HG02938 (cell line): ENCODE measurements at regions not wholly inside any gene's neighbourhood (a gene's known extent, or its start where the extent isn't known, plus 50 kb on each side); places are given as distances from the start of the nearest gene placed in this dataset.
"Not testable (repeated sequence)": the region's sequence is repeated elsewhere in the genome, so short reads cannot be mapped to it uniquely, and the experiment has no call there.

Source experiments
- ATAC-seq: cut with Tn5 transposase; IDR thresholded peaks from one replicate; pipeline ENCODE4 v1.9.1; 2021; ENCODE audit warnings: mild to moderate bottlenecking, moderate library complexity; ENCODE audit not compliant: unreplicated experiment

- no peak for ATAC-seq
Observed at GRCh38 chr9:80797101-80797829, 892.1 kb downstream of the TLE1 start.

DNA sequence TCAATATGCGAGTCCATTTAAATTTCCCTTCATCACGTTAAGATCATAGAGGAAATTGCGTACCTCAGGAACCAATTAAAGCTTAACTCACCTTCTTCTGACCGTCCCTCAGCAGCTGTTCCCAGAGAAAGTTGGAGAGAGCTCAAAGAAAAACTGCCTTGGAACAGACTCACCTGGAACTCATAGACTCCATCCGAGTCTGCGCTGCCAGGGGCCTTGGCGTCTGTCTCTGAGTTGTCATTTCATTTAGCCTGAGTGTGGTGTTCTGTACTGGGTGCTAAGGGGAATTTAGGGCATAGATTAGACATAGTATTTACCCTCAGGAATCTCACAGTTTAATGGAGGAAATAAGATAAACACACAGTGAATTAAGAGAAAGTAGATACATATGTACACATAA is 892.7 kb downstream of the TLE1 start:
- ATAC-seq, result no peak

DNA sequence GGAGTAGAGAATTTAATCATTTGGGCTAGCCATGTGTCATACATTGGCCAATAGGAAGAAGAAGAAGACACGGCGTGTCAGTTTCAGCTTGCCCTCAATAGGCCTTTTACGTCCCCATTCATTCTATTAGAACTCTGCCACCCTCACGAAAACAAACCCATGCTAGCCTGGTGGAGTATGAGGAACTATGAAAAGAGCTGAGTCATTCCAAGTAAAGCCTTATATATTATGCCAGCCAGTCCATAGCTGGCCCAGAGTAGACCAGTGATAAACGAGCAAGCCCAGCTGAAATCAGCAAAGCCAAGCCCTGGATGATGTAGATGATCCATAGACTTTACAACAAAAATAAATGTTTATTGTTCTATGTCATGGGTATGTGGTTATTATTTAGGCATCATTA is 895.1 kb downstream of the TLE1 start:
- no peak for ATAC-seq

- no peak for ATAC-seq
Observed at GRCh38 chr9:80793706-80794105, 895.6 kb downstream of the TLE1 start.

GRCh38 chr9:80792726-80793125 is 896.6 kb downstream of the TLE1 start:
- ATAC-seq, result no peak

- ATAC-seq, result no peak
Observed at GRCh38 chr9:80791836-80792235, 897.5 kb downstream of the TLE1 start.

GRCh38 chr9:80790764-80791163 is 898.6 kb downstream of the TLE1 start:
- ATAC-seq, result no peak

DNA sequence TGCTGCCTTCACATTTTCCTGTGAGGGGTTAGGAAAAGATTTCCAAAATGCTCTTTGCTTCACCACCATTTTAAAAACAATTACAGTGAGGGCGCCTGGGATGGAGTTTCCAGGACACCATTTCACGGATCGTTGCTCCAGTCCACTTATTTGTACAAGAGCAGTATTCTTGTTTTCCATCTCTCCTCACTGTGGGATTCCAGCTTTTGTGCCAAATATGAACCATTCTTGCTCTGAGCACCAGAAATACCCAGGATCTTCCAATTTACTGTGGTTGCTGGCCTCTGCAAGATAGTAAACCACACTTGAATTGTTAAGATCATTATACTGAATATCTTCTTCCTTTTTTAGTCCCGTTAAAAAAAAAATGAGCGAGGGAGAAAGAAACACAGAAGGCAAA is 899.5 kb downstream of the TLE1 start:
- ATAC-seq, result no peak

DNA sequence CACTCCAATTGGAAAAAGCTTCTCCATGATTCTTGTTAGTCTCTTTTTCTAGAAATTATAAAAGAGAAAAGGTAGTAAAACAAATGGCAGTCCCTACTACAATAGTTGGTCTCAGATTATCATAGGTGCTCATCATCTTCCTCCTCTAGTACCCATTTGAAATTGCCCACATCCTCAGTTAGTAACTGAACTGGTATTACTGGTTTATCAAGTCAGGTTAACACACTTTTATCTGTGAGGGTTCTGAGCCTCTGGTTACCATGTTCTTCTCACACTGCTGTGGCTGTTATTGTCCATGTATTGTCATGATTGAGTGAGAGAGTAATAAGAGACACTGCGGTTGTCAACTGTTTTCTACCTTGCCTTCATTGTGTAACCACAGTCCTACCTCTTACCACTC is 901.7 kb downstream of the TLE1 start:
- ATAC-seq, result no peak

DNA sequence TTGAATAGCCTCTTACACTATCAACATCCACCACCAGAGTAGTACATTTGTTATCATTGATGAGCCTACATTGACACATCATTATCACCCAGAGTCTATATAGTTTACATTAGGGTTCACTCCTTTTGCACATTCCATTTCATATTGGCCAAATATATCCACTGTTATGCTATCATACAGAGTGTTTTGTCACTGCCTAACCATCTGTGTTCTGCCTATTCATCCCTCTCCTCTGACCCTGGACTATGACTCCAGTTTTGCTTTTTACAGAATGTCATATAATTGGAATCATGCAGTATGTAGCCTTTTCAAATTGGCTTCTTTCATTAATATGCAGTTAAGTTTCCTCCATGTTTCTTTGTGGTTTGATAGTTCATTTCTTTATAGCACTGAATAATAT is 904.7 kb downstream of the TLE1 start:
- no peak for ATAC-seq

DNA sequence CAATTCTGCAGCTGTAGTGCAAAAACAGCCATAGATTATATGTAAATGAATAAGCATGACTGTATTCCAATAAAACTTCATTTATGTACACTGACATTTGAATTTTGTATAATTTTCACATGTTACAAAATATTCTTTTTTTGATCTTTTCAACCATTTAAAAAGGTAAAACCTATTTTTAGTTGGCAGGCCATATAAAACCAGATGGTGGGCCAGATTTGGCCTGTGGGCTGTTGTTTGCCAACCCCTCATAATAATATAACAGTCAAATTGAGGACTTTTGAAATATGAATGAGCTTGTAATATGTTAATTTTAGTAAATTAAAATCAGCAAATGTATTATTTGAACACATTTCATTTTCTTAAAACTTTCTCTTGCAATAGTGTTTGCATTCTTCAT is 913.4 kb downstream of the TLE1 start:
- no peak for ATAC-seq

GRCh38 chr9:80775530-80775929 is 913.8 kb downstream of the TLE1 start:
- no peak for ATAC-seq

GRCh38 chr9:80771555-80772347 is 917.6 kb downstream of the TLE1 start:
- no peak for ATAC-seq

DNA sequence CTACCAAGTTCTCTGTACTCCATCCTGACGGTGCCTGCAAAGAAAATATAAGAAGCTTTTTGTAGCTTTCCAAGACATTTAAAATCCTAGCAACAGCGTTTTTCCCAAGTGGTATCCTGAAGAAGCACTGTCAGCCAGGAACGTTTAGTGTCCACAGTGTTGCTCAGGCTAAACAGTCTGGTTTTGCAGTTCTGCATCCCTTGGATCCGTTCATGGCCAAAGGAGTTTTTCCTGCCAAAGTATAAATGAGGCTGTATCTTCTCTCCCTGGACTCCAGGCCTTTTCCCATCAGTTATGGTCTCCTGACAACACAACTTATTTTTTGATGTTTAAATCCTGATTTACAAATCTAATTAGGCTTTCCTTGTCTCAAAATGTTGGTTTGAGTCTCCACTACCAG is 925.8 kb downstream of the TLE1 start:
- ATAC-seq, result no peak

DNA sequence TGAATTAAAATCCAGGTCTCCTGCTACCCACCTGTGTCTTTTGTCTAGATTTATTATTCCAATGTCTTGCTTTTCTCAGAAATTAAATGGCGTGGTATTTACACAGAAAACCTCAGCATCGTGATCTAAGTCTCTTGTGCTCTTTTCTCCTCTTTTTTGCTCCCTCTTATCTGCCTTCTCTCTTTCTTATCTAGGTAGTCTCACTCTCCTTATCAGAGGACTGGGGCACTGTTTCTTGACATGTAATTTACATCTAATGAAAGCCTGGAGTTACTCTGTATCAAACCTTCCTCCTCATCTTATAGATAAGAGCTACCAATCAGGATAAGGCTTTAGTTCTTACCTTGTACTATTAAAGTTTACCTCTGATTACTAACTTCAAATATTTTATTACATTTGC is 933.8 kb downstream of the TLE1 start:
- no peak for ATAC-seq

- ATAC-seq, result not testable (repeated sequence)
Observed at GRCh38 chr9:80747056-80747455, 942.3 kb downstream of the TLE1 start.

DNA sequence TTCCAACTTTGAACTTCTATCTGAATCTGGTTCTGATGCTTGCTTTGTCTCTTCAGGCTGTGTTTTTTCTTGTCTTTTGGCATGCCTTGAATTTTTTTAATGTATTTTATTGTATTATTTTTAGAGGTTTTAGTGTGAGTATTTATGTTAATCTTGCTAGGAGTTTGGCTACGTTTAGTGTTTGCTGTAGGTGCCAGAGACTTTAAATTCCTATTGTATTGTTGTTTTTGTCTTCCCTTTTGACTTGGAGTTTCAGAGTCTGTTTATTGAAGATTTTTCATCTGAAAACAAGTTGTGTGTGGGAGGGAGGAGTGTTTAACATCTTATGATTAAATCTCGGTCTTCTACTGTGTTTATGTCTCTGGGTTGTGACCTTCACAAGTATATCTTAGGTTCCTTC is 956.8 kb downstream of the TLE1 start:
- ATAC-seq, result no peak

GRCh38 chr9:80720579-80720978 is 968.8 kb downstream of the TLE1 start:
- ATAC-seq, result no peak

DNA sequence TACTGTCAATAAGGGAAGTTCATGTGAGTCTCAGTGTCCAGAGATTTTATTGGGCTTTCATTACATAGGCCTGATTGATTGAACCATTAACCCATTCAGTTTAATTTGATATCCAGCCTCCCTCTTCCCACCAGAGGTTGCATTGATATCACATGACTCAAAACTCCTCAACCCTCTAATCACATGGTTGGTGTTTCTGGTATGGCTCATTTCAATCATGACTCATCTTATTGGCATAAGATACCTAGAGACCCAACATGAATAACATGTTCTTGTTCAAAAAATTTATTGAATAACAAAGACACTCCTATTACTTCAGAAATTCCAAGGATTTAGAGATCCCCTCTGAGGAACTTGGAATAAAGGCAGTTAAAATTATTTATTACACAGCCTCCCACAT is 982.2 kb downstream of the TLE1 start:
- no peak for ATAC-seq

DNA sequence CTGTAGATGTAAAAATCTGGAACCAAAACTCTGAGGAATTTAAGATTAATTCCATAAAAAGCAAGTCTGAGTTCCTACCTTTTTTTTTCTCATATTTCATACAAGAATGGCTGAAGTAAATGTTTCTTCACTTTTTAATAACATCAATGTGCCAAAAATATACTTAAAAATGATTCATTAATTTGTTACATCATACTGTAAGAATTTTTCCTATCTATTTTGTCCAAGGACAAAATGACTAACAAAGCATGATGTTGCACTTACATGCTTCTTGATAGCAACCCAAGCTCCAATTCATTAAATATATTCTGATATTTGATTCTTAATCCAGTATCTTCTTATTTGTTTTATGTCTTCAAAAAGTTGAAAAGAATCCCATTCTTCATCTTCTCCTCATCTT is 988.3 kb downstream of the TLE1 start:
- ATAC-seq, result no peak

DNA sequence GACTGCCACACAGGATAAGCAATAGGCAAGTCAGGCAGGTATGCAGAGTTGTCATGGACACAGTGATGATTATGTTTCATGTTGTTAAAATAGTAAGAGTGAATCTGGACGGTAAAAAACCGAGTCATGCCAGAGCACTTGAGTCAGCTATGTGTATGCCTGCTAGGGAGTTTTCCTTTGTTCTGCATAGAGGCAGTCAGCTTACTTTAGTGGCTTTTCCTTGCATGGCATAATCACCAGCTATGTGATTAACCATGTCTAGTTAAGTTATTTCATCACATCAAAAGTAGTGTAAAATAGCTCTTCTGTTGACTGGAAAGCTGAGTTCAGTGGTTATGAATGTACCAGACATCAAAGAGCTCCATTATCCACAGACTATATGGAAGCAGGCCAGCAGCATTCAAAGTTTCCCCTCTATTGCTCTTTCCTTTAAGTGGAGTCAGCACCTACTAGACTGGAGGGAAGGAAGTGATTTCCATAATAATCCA is 989.8 kb downstream of the TLE1 start:
- no peak for ATAC-seq

- no peak for ATAC-seq
Observed at GRCh38 chr9:80698725-80699410, 990.5 kb downstream of the TLE1 start.
